ENCODE measurements at regions not wholly inside any gene's neighbourhood (a gene's known extent, or its start where the extent isn't known, plus 50 kb on each side); places are given as distances from the start of the nearest gene placed in this dataset.

DNA sequence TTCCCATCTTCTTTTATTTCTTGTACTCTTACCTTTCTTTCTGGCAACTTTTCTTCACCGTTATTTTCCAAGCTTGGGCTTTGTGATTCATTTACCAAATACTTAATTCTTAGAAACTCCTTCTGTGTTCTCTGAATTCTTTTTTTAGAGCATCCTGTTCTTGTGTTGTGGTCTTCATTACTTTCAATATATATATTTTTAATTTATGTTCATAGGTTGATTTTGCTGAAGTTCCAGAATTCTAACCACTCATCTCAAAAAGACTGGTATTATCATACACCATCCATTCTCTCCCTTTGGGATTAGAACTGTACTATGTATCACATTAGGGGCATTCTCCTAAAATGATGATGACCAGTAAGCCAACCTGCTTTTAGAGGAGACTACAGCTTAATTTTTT is 362.3 kb upstream of the CBLB start:
- DNase-seq: no peak

DNA sequence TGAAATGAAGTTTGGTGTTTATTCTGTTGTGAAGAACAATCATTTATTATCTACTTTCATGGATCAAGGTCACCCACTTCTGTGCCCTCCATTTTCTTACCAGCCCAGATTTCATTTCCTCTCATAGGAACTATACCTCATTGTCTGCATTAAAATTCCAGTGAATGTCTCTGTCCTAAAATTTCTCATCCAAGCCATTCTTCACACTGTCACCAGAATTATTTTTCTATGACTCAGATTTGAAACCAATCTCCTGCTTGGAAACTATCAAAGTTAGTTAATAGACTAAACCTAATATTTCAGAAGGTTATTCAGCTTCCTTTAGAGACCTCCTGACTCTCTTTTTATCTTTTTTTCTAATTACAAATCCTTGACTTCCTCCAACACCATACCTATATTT is 364.1 kb upstream of the CBLB start:
- no peak for DNase-seq

- DNase-seq: no peak
Observed at GRCh38 chr3:106239195-106239697, 370.4 kb upstream of the CBLB start.

DNA sequence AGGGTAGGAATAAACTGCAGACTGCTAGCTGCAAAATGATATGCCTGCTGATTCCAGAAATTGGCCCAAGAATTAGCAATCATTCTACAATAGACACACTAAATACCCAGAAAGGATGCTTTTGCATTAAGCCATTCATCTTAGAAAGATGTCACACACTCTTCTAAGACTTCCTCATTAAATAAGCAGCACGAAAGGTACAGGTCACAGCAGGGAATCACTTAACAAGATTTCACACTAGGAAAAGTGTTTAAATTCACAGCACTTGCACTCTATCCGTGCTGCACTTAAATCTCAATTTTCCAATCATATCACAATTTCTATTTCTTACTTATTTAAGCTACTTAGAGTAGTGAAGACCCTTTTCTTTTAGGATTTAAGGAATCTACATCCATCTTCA is 372.8 kb upstream of the CBLB start:
- DNase-seq: no peak

DNA sequence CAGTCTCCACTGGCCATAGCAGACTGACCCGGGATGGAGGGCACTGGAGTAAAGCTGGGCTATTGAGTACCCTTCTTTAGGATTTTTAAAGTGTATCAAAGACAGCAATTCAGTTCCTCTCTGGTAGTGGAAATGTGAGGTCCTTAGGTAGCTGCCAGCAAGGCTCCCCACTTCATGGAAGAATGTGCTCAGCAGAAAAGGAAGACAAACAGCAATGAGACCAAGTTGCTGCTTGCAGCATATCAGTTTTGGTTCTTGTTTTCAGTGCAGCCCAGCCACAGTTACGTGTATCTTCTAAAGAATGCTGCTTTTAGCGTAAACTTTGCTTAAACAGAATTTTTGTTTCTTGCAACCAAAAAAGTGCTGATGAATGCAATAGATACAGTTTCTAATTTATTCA is 374.0 kb upstream of the CBLB start:
- no peak for DNase-seq

DNA sequence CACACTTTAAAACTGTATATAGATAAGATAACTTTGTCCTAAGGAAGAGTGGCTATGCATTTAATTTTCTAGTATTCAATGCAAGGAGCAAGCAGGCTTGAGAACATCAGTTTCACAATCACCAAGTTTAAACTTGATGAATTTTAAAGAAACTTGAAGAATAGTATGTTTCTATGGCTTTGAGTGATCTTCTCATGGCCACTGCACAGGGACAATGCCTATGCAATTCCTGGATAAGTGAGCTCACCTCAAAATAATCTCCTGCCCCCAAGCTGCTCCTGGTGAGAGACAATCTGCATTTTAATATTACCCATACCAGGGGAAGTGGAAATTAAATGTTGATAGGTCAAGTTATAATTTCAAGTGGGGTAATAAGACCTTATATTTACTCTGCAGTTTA is 376.6 kb upstream of the CBLB start:
- DNase-seq: no peak

DNA sequence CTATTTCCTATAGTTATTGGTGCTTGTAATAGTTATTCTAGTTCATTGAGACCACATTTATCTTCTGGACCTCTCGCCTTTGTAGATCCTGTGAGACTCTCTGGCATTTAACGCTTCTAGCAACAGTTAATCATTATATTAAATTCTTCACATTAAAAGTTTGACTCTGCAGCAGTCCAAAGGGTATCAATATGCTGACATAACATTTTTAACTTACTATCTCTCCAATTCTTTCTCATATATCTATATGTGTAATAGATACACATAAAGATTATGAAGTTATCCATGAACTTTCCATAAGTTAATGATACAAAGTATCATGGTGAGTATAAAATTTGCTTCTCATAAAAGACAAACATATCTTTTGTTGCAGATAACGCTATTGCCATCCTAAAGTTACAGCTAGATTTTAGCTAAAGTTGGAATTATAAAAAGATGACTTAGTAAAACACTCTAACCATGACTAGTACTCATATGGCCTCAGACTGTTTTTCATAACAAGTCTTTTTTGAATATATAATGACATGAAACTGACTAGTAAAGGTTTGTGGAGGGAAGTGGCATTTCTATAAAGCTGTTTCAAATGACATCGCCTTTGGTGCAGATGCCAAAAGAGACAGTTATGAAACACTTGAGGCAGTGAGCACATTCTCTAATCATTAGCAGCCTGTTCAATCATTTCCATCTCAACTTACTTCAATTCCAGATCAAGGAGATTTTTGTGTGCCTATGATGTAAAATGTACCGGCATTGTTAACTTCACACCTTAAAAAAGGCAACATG is 379.3 kb upstream of the CBLB start:
- DNase-seq: no peak

GRCh38 chr3:106249159-106249558 is 380.3 kb upstream of the CBLB start:
- DNase-seq: no peak

DNA sequence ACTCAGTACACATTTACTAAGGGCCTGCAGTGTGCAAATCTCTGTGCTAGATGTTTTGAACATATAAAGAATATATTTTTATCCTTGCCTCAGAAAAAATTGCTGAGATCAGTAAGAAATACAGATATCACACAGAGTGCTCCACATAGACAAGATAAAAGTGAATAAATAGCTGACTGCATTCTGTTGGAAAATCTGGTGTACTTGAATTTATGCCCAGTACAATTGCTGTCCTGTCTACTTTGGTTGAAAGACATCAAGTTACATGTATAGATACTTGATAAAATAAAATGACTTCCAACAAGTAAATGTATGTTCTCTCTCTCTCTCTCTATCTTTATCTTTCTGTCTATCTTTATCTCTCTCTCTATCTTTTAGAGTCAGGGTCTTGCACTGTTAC is 381.2 kb upstream of the CBLB start:
- DNase-seq: no peak

- DNase-seq: no peak
Observed at GRCh38 chr3:106251160-106251892, 382.5 kb upstream of the CBLB start.

DNA sequence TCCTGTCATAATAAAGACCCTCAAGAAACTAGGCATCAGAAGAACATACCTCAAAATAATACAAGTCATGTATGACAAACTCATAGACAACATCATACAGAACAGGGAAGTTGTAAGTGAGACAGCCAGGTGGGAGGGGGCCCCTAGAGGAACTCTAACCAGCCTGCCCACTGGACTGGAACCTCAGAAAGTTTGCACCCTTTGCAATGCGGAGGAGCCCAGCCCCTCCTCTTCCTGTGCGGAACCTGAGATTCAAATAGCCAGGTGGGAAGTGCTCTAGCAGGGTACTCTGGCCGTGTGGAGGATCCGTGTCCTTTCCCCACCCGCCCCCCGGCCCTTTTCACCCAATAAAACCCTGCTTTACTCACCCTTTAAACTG is 387.0 kb upstream of the CBLB start:
- DNase-seq: no peak

- no peak for DNase-seq
Observed at GRCh38 chr3:106256249-106256957, 387.6 kb upstream of the CBLB start.

DNA sequence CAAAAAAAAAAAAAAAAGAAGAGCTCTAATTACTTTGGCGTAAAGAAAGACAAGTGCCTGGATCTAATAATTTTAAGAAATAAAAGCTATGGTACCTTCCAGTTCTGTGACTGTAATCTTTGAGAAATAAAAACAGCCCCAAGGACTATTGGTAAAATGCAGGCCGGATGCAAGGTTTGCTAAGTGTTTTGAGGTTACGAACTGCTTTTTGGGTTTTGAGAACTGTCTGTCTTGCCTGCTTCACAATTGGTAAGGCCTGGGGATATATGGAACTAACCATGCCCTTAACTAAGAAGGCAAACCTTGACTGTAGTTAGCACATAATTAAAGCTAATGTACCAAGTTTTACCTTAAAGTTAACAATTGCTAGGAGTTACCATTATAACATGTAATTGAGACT is 388.4 kb upstream of the CBLB start:
- DNase-seq: no peak

DNA sequence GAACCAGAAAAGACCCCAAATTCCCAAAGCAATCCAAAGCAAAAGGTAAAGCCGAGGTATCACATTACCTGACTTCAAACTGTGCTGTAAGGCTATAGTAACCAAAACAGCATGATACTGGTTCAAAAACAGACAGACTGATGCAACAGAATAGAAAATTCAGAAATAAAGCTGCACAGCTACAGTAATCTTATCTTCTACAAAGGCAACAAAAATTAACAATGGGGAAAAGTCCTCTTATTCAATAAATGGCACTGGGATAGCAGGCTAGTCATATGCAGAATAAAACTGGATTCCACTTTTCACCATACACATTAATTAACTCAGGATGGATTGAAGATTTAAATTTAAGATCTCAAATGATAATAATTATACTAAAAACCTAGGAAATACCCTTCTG is 392.6 kb upstream of the CBLB start:
- DNase-seq: no peak

DNA sequence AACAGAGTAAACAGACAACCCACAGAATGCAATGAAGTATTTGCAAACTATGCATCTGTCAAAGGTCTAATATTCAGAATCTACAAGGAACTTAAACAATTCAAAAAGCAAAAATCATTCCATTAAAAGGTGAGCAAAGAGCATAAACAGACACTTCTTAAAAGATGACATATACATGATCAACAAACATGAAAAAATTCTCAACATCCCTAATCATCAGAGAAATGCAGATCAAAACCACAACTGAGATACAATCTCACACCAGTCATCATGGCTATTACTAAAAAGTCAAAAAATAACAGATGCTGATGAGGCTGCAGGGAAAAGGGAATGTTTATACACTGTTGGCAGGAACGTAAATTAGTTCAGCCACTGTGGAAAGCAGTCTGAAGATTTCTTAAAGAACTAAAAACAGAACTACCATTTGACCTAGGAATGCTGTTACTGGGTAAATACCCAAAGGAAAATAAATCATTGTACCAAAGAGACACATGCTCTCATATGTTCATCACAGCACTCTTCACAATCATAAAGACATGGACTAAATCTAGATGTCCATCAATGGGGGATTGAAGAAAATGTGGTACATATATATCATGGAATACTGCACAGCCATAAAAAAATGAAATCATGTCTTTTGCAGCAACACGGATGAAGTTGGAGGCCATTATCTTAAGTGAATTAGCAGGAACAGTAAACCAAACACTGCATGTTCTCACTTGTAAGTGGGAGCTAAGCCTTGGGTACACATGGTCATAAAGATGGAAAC is 393.3 kb upstream of the CBLB start:
- DNase-seq: no peak

DNA sequence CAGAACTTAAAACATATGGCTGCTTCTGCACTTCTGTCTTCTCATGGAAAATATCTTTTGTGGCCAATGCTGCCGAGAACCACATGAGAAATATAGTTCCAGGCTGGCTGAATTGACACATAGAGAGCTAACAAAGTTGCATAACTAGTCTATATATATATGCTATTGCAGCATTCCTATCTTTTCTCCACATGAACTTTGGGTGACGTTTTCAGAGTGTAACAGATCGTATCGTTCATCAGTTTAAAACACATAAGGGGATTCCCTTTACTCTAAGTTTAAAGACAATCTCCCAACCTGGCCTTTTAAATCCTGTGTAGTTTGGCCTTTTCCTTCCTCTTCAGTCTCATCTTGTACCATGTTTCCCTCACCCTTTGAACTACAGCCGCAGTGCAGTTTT is 394.2 kb upstream of the CBLB start:
- DNase-seq: no peak

DNA sequence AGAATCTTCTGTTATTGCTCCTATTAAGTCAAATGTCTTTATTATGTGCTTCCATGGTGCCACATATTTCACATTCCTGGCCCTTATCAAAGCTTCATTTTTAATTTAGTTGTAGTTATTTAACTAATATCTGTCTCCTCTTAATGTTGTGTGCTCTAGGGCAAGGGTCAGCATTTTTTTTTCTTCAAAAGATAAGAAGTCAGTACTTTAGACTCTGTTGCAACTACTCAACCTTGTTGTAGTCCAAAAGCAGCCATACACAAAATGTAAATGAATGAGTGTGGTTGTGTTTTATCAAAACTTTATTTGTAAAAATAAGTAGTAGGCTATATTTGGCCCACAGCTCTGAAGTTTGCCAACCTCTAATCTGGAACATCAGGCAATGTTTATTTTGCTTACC is 394.7 kb upstream of the CBLB start:
- no peak for DNase-seq

DNA sequence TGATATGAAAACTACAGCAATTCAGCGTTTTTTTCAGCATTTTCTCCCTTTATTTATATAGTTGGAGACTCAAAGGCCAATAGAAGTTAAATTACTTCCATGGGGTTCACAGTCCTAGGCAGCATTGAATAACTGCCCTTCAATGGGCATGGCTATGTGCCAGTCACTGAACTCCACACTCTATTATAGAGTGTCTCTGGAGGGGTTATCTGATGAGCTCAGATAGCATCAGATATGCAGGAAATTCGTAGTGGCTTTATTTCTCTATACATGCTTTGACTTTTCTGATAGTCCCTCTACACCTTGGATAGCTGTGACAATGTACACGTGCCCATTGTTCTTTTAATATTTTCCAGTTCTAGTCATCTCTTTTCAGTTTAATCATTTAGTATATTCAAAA is 396.9 kb upstream of the CBLB start:
- no peak for DNase-seq

- DNase-seq: no peak
Observed at GRCh38 chr3:106268696-106269095, 399.9 kb upstream of the CBLB start.

- no peak for DNase-seq
Observed at GRCh38 chr3:106272302-106272701, 403.5 kb upstream of the CBLB start.

DNA sequence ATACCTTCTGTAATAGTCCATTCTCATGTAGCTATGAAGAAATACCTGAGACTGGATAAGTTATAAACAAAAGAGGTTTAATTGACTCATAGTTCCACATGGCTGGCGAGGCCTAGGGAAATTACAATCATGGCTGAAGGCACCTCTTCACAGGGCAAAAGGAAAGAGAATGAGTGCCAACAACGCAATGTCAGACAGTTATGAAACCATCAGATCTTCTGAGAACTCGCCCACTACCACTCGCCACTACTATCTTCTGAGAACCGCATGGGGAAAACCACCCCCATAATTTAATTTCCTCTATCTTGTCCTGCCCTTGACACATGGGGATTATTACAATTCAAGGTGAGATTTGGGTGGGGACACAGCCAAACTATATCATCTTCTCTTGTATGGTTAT is 406.8 kb upstream of the CBLB start:
- no peak for DNase-seq

GRCh38 chr3:106276151-106276550 is 407.3 kb upstream of the CBLB start:
- no peak for DNase-seq

Data from SW 1271 (cell line).